HEK293 (cell line): ENCODE measurements at regions not wholly inside any gene's neighbourhood (a gene's known extent, or its start where the extent isn't known, plus 50 kb on each side); places are given as distances from the start of the nearest gene placed in this dataset.

ENCODE experiments used
- CTCF ChIA-PET: fragments of 350-600 bp; formaldehyde crosslinking; extraction: SDS; loops from one replicate; lab custom pipeline; 2021; ENCODE audit warnings: antibody characterized with exemption; lab: Yijun Ruan, JAX
- POLR2A ChIA-PET: fragments of 300-600 bp; formaldehyde crosslinking; extraction: SDS; loops from one replicate; lab custom pipeline; 2020; ENCODE audit warnings: antibody characterized with exemption, inconsistent platforms; lab: Yijun Ruan, JAX
- H3K27ac ChIP-seq: fragments of 200-500 bp; sonication (Bioruptor generic); 2 replicates; pipeline ENCODE4 v1.5.1; 2014; ENCODE audit warnings: low read depth, low read length, control low read depth, inconsistent platforms; ENCODE audit errors: extremely low read depth
- H3K36me3 ChIP-seq, 2 experiments: fragments of 200-500 bp in 1 of 2; sonication (Bioruptor generic) in 1 of 2; 1 replicate in 1 of 2; 2 replicates in 1 of 2; pipeline ENCODE4 v1.5.1; 2014 to 2017; ENCODE audit warnings: inconsistent platforms in 2 of 2, low read length in 2 of 2; ENCODE audit not compliant: control insufficient read depth in 2 of 2, insufficient read depth in 1 of 2
- H3K4me1 ChIP-seq: fragments of 200-500 bp; sonication (Bioruptor generic); 2 replicates; pipeline ENCODE4 v1.5.1; 2014; ENCODE audit warnings: mild to moderate bottlenecking, low read length, inconsistent platforms; ENCODE audit not compliant: control insufficient read depth, insufficient read depth
- H3K4me3 ChIP-seq: 2 replicates; pipeline ENCODE4 v1.5.1; 2011; ENCODE audit warnings: low read depth, mild to moderate bottlenecking, control low read depth, low read length, moderate library complexity
- H3K9me3 ChIP-seq: fragments of 200-500 bp; sonication (Bioruptor generic); 2 replicates; pipeline ENCODE4 v1.5.1; 2014; ENCODE audit warnings: low read depth, low read length, inconsistent platforms; ENCODE audit not compliant: control insufficient read depth, insufficient read depth
- EGR2 ChIP-seq: fragments of 450-650 bp; formaldehyde crosslinking; IDR thresholded peaks from 2 replicates; pipeline ENCODE4 v1.5.1; 2016; ENCODE audit warnings: low read depth, missing biosample characterization, missing genetic modification characterization
- GLIS2 ChIP-seq: fragments of 450-650 bp; formaldehyde crosslinking; IDR thresholded peaks from 2 replicates; pipeline ENCODE4 v1.5.1; 2016; ENCODE audit warnings: missing biosample characterization, missing genetic modification characterization
- IKZF3 ChIP-seq: fragments of 450-650 bp; IDR thresholded peaks from 2 replicates; pipeline ENCODE4 v1.5.0; 2018; ENCODE audit warnings: missing biosample characterization, mild to moderate bottlenecking, missing genetic modification characterization, moderate library complexity
- KLF8 ChIP-seq: fragments of 450-650 bp; formaldehyde crosslinking; IDR thresholded peaks from 2 replicates; pipeline ENCODE4 v1.5.1; 2016; ENCODE audit warnings: missing biosample characterization, missing genetic modification characterization
- MYNN ChIP-seq: fragments of 450-650 bp; formaldehyde crosslinking; IDR thresholded peaks from 2 replicates; pipeline ENCODE4 v1.5.1; 2016; ENCODE audit warnings: missing biosample characterization, missing genetic modification characterization, borderline replicate concordance
- MZF1 ChIP-seq: fragments of 450-650 bp; formaldehyde crosslinking; IDR thresholded peaks from 2 replicates; pipeline ENCODE4 v1.5.1; 2017; ENCODE audit warnings: missing biosample characterization, missing genetic modification characterization, borderline replicate concordance
- OSR2 ChIP-seq: fragments of 450-650 bp; formaldehyde crosslinking; IDR thresholded peaks from 2 replicates; pipeline ENCODE4 v1.5.1; 2016; ENCODE audit warnings: missing biosample characterization, missing genetic modification characterization
- PATZ1 ChIP-seq: fragments of 450-650 bp; formaldehyde crosslinking; IDR thresholded peaks from 2 replicates; pipeline ENCODE4 v1.5.1; 2016; ENCODE audit warnings: missing biosample characterization, missing genetic modification characterization
- PRDM4 ChIP-seq: fragments of 450-650 bp; formaldehyde crosslinking; IDR thresholded peaks from 2 replicates; pipeline ENCODE4 v1.5.1; 2017; ENCODE audit warnings: missing biosample characterization, missing genetic modification characterization
- SCRT2 ChIP-seq: fragments of 450-650 bp; formaldehyde crosslinking; IDR thresholded peaks from 2 replicates; pipeline ENCODE4 v1.5.1; 2016; ENCODE audit warnings: missing biosample characterization, missing genetic modification characterization
- ZBTB17 ChIP-seq: fragments of 450-650 bp; formaldehyde crosslinking; IDR thresholded peaks from 2 replicates; pipeline ENCODE4 v1.5.1; 2016; ENCODE audit warnings: missing biosample characterization, missing genetic modification characterization
- ZBTB48 ChIP-seq: fragments of 450-650 bp; formaldehyde crosslinking; IDR thresholded peaks from 2 replicates; pipeline ENCODE4 v1.5.1; 2016; ENCODE audit warnings: missing biosample characterization, missing genetic modification characterization
- ZBTB8A ChIP-seq: fragments of 450-650 bp; formaldehyde crosslinking; IDR thresholded peaks from 2 replicates; pipeline ENCODE4 v1.5.1; 2016; ENCODE audit warnings: missing biosample characterization, missing genetic modification characterization
- ZFHX2 ChIP-seq: fragments of 450-650 bp; formaldehyde crosslinking; conservative IDR thresholded peaks from 2 replicates; pipeline ENCODE4 v1.5.1; 2016; ENCODE audit warnings: missing biosample characterization, missing genetic modification characterization
- ZIC2 ChIP-seq: fragments of 450-650 bp; formaldehyde crosslinking; IDR thresholded peaks from 2 replicates; pipeline ENCODE4 v1.5.1; 2016; ENCODE audit warnings: missing biosample characterization, missing genetic modification characterization
- ZNF221 ChIP-seq: fragments of 450-650 bp; formaldehyde crosslinking; IDR thresholded peaks from 2 replicates; pipeline ENCODE4 v1.5.1; 2017; ENCODE audit warnings: missing biosample characterization, missing genetic modification characterization, borderline replicate concordance
- ZNF223 ChIP-seq: fragments of 450-650 bp; formaldehyde crosslinking; IDR thresholded peaks from 2 replicates; pipeline ENCODE4 v1.5.1; 2016; ENCODE audit warnings: missing biosample characterization, missing genetic modification characterization
- ZNF335 ChIP-seq: fragments of 450-650 bp; formaldehyde crosslinking; conservative IDR thresholded peaks from 2 replicates; pipeline ENCODE4 v1.5.1; 2016; ENCODE audit warnings: missing biosample characterization, missing genetic modification characterization
- ZNF354C ChIP-seq: fragments of 450-650 bp; formaldehyde crosslinking; IDR thresholded peaks from 2 replicates; pipeline ENCODE4 v1.5.1; 2016; ENCODE audit warnings: missing biosample characterization, missing genetic modification characterization, low read depth, borderline replicate concordance
- ZNF398 ChIP-seq: fragments of 450-650 bp; formaldehyde crosslinking; IDR thresholded peaks from 2 replicates; pipeline ENCODE4 v1.5.1; 2017; ENCODE audit warnings: missing biosample characterization, missing genetic modification characterization
- ZNF488 ChIP-seq: fragments of 450-650 bp; formaldehyde crosslinking; IDR thresholded peaks from 2 replicates; pipeline ENCODE4 v1.5.1; 2016; ENCODE audit warnings: missing biosample characterization, missing genetic modification characterization
- ZNF555 ChIP-seq: fragments of 450-650 bp; formaldehyde crosslinking; conservative IDR thresholded peaks from 2 replicates; pipeline ENCODE4 v1.5.1; 2017; ENCODE audit warnings: missing biosample characterization, mild to moderate bottlenecking, missing genetic modification characterization, inconsistent platforms
- ZNF560 ChIP-seq: fragments of 450-650 bp; formaldehyde crosslinking; IDR thresholded peaks from 2 replicates; pipeline ENCODE4 v1.5.1; 2017; ENCODE audit warnings: missing biosample characterization, missing genetic modification characterization, borderline replicate concordance
- ZNF600 ChIP-seq: fragments of 450-650 bp; formaldehyde crosslinking; IDR thresholded peaks from 2 replicates; pipeline ENCODE4 v1.5.1; 2016; ENCODE audit warnings: missing biosample characterization, missing genetic modification characterization
- ZNF658 ChIP-seq: fragments of 450-650 bp; formaldehyde crosslinking; IDR thresholded peaks from 2 replicates; pipeline ENCODE4; 2016; ENCODE audit warnings: missing biosample characterization, missing genetic modification characterization
- ZNF707 ChIP-seq: fragments of 450-650 bp; formaldehyde crosslinking; IDR thresholded peaks from 2 replicates; pipeline ENCODE4 v1.5.1; 2016; ENCODE audit warnings: missing biosample characterization, missing genetic modification characterization
- ZSCAN4 ChIP-seq: fragments of 450-650 bp; formaldehyde crosslinking; IDR thresholded peaks from 2 replicates; pipeline ENCODE4 v1.5.1; 2017; ENCODE audit warnings: missing biosample characterization, missing genetic modification characterization

- TF ChIP-seq ZSCAN4 (tag by site-specific recombination) (no peak), ZNF560 (tag by site-specific recombination) (no peak), ZNF354C (tag by site-specific recombination) (no peak), ZNF707 (tag by site-specific recombination) (no peak), ZNF555 (tag by site-specific recombination) (no peak), ZNF488 (tag by site-specific recombination) (no peak), ZNF221 (no peak)
These were observed 165.6 kb upstream of the ZNF462 start (continued) for GRCh38 chr9:106697390-106697749.

GRCh38 chr9:106697750-106698502, 165.0 kb upstream of the ZNF462 start:
- no peak overlapping the region for H3K27ac ChIP-seq
- H3K9me3 ChIP-seq: no peaks in the 10 kb centered on the region
- peaks cover 3% of the 10 kb centered on the region; the same call in 1 of the 2 replicates for H3K4me1 ChIP-seq
- no peak overlapping the region; the same call in 1 of the 2 replicates for H3K4me3 ChIP-seq
- CTCF ChIA-PET: interaction anchor here (0.6 to 0.9 kb wide), 4 partner anchors 8 to 35 kb away, joined by 3 read pairs; no protein-coding TSS in a partner anchor
- no peaks in the 10 kb centered on the region for H3K36me3 ChIP-seq
- POLR2A ChIA-PET: interaction anchor here (0.5 kb wide), 1 partner anchor 862 kb away, joined by 7 read pairs; no protein-coding TSS in a partner anchor
- TF ChIP-seq ZNF600 (peak; percentile 63; the same call in 1 of the 2 replicates), ZNF398 (tag by site-specific recombination) (peak; percentile 56), ZNF335 (peak; percentile 67), ZBTB48 (tag by site-specific recombination) (peak; percentile 87), SCRT2 (tag by site-specific recombination) (peak; percentile 55; the same call in 1 of the 2 replicates), IKZF3 (0 out of 2 replicates have a peak, but pooled peaks have one; percentile 42), ZIC2 (tag by site-specific recombination) (peak; percentile 39; the same call in 1 of the 2 replicates), PRDM4 (tag by site-specific recombination) (peak; percentile 97), ZNF223 (no peak), MYNN (tag by site-specific recombination) (no peak), ZBTB17 (tag by site-specific recombination) (peak; percentile 64), ZBTB8A (tag by site-specific recombination) (peak; percentile 65), EGR2 (peak; percentile 28; the same call in 1 of the 2 replicates), MZF1 (tag by site-specific recombination) (no peak), PATZ1 (tag by site-specific recombination) (peak; percentile 63), ZNF658 (tag by site-specific recombination) (no peak), OSR2 (tag by site-specific recombination) (peak; percentile 98), ZFHX2 (tag by site-specific recombination) (peak; percentile 68), KLF8 (tag by site-specific recombination) (no peak), GLIS2 (tag by site-specific recombination) (peak; percentile 47; the same call in 1 of the 2 replicates)
